ENCODE measurements at regions not wholly inside any gene's neighbourhood (a gene's known extent, or its start where the extent isn't known, plus 50 kb on each side); places are given as distances from the start of the nearest gene placed in this dataset.
A peak's percentile ranks its signal among the peaks of the same experiment; 100 is the strongest.

DNA sequence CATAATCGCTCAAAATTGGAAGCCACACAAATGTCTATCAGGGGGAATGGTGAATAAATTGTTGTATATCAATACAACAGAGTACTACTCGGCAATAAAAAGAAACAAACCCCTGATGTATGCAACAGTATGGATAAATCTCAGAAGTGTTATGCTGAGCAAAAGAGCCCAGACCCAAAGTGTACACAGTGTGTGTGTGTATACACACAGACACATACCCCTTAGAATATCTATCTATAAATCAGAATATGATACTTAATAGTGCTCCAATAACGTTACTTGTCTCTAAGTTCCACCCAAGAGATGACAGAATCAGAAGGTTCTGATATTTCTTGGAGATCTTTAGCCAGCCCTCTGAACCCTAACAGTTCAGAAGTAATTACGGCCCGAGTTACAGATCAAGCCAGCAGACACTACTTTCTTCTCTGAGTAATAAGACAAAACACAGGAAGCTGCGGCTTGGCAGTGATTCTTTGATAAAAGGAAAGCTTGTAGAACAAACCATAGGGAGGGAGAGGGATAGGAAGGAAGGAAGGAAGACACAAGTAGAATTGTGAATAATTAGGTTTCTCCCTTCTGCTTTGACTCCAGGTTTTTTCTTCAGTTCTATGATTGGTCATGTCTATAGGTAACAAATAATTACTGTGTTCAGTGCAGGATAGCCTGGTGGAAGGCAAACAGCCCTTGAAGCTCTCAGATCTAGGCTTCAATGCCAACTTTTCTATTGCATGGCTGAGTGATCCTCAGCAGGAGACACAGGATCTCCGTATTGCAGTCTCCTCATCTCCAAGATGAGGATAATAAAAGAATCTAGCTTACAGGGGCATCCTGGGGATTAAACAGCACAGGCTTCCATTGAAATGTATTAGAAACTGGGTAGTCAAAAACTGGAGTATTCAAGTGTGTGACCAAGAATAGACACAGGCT is 75.6 kb upstream of the TEAD1 start:
- no peak for TF ChIP-seq POLR2A (IDR thresholded peaks at IDR 0.05)
- TF ChIP-seq, protein P1, sequence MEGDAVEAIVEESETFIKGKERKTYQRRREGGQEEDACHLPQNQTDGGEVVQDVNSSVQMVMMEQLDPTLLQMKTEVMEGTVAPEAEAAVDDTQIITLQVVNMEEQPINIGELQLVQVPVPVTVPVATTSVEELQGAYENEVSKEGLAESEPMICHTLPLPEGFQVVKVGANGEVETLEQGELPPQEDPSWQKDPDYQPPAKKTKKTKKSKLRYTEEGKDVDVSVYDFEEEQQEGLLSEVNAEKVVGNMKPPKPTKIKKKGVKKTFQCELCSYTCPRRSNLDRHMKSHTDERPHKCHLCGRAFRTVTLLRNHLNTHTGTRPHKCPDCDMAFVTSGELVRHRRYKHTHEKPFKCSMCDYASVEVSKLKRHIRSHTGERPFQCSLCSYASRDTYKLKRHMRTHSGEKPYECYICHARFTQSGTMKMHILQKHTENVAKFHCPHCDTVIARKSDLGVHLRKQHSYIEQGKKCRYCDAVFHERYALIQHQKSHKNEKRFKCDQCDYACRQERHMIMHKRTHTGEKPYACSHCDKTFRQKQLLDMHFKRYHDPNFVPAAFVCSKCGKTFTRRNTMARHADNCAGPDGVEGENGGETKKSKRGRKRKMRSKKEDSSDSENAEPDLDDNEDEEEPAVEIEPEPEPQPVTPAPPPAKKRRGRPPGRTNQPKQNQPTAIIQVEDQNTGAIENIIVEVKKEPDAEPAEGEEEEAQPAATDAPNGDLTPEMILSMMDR (IDR thresholded peaks at IDR 0.05): no peak
- Histone ChIP-seq H3K9me3 (no peaks in the 10 kb centered on the region), H3K27ac (peak overlapping the region in 2 of 3 donors; percentile 33 to 50), H3K36me3 (no peaks in the 10 kb centered on the region), H3K4me1 (peaks cover 22 to 47% of the 10 kb centered on the region in 2 donors), H3K27me3 (no peaks in the 10 kb centered on the region), H3K4me3 (replicated peaks in 1 of 3) (no peak overlapping the region)
- peak; percentile 8 to 19 for DNase-seq
- WGBS, 2 donors: 36 to 41% methylated on average over 7 of the region's 7 CpGs
- intact Hi-C loops (cut with DNase I): no loop called here

GRCh38 chr11:12599408-12600143 is 74.6 kb upstream of the TEAD1 start:
- WGBS, 2 donors: 56 to 60% methylated on average over 15 of the region's 15 CpGs
- Histone ChIP-seq H3K9me3 (no peaks in the 10 kb centered on the region), H3K27ac (peak overlapping the region in 2 of 3 donors; percentile 33 to 50), H3K36me3 (no peaks in the 10 kb centered on the region), H3K4me1 (peaks cover 22 to 49% of the 10 kb centered on the region in 2 donors), H3K4me3 (replicated peaks in 1 of 3) (no peak overlapping the region), H3K27me3 (no peaks in the 10 kb centered on the region)
- intact Hi-C loops (cut with DNase I): no loop called here
- TF ChIP-seq POLR2A (IDR thresholded peaks at IDR 0.05): no peak
- TF ChIP-seq, protein P1 (IDR thresholded peaks at IDR 0.05): peak in 5 of 6 experiments; percentile 29 to 50 (median 41)
- peak; percentile 18 to 30 for DNase-seq

- Histone ChIP-seq H3K4me3 (replicated peaks in 1 of 3) (no peak overlapping the region), H3K27ac (peak overlapping the region in 2 of 3 donors; percentile 27 to 39), H3K36me3 (no peaks in the 10 kb centered on the region), H3K4me1 (peaks cover 22 to 49% of the 10 kb centered on the region in 2 donors), H3K27me3 (no peaks in the 10 kb centered on the region), H3K9me3 (no peaks in the 10 kb centered on the region)
- WGBS, 2 donors: 35 to 47% methylated on average over 6 of the region's 6 CpGs
- DNase-seq: peak; percentile 20 to 24
- intact Hi-C loops (cut with DNase I): no loop called here
- no peak for TF ChIP-seq POLR2A (IDR thresholded peaks at IDR 0.05)
- TF ChIP-seq, protein P1 (IDR thresholded peaks at IDR 0.05): no peak
Observed at GRCh38 chr11:12600829-12601228, 73.4 kb upstream of the TEAD1 start.

DNA sequence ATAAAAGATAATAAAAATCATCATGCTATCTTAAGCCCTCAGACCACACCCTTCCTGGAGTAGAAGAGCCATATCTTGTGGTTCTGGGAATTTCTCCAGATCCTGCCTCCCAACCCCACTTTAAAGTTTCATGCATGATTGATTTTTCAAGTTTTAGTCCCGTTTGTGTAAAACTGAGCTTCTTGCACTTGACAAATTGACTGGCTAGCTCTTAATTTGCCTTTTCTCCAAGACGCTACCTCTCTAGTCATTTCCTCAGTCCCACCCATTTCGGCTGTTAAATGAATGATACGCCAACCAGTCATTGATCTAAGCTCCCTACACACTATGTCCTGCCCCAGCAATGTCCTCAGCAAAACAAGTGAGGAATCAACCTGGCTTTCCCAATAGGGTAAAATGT is 71.8 kb upstream of the TEAD1 start:
- intact Hi-C loops (cut with DNase I): no loop called here
- Histone ChIP-seq H3K4me1 (peaks cover 22 to 49% of the 10 kb centered on the region in 2 donors), H3K4me3 (replicated peaks in 1 of 3) (no peak overlapping the region), H3K27me3 (no peaks in the 10 kb centered on the region), H3K27ac (peak overlapping the region in 1 of 3 donors; percentile 61), H3K36me3 (no peaks in the 10 kb centered on the region), H3K9me3 (no peaks in the 10 kb centered on the region)
- TF ChIP-seq, protein P1 (IDR thresholded peaks at IDR 0.05): no peak
- no peak for TF ChIP-seq POLR2A (IDR thresholded peaks at IDR 0.05)
- 27 to 34% methylated on average over 4 of the region's 4 CpGs for WGBS, 2 donors
- DNase-seq: peak in 1 of 2 donors; percentile 11
